Mesenchymal stem cell (in vitro differentiated cells and primary cell): ENCODE measurements at regions not wholly inside any gene's neighbourhood (a gene's known extent, or its start where the extent isn't known, plus 50 kb on each side); places are given as distances from the start of the nearest gene placed in this dataset.
A peak's percentile ranks its signal among the peaks of the same experiment; 100 is the strongest.

Experiments used
- DNase-seq: peaks from one replicate; pipeline ENCODE4 v3.0.0-alpha.2; 2013
- H2AFZ ChIP-seq: one replicate; pipeline ENCODE4 v1.6.1; 2013; ENCODE audit warnings: low read depth, mild to moderate bottlenecking, control low read depth, inconsistent platforms, low read length, moderate library complexity
- H2AK5ac ChIP-seq: 2 replicates; pipeline ENCODE4 v1.6.1; 2013; ENCODE audit warnings: low read length, moderate library complexity, mild to moderate bottlenecking, inconsistent platforms; ENCODE audit not compliant: severe bottlenecking
- H2BK120ac ChIP-seq: one replicate; pipeline ENCODE4 v1.6.1; 2013; ENCODE audit warnings: low read depth, mild to moderate bottlenecking, inconsistent platforms, low read length, moderate library complexity
- H2BK12ac ChIP-seq, 2 experiments: one replicate each; pipeline ENCODE4 v1.6.1; 2013; ENCODE audit warnings: inconsistent platforms in 2 of 2, low read length in 2 of 2, mild to moderate bottlenecking in 2 of 2, moderate library complexity in 2 of 2, control low read depth in 1 of 2
- H2BK15ac ChIP-seq: one replicate; pipeline ENCODE4 v1.6.1; 2013; ENCODE audit warnings: mild to moderate bottlenecking, low read depth, inconsistent platforms; ENCODE audit not compliant: poor library complexity, severe bottlenecking
- H2BK5ac ChIP-seq: 2 replicates; pipeline ENCODE4 v1.6.1; 2013; ENCODE audit warnings: low read depth, mild to moderate bottlenecking, low read length, control low read depth, inconsistent platforms; ENCODE audit not compliant: poor library complexity, severe bottlenecking
- H3K14ac ChIP-seq, 2 experiments: one replicate each; pipeline ENCODE4 v1.6.1; 2013; ENCODE audit warnings: inconsistent platforms in 2 of 2, low read length in 2 of 2, control low read depth in 1 of 2, mild to moderate bottlenecking in 1 of 2, moderate library complexity in 1 of 2
- H3K18ac ChIP-seq, 2 experiments: one replicate each; pipeline ENCODE4 v1.6.1; 2013; ENCODE audit warnings: inconsistent platforms in 2 of 2, low read length in 2 of 2, control low read depth in 1 of 2, low read depth in 1 of 2, mild to moderate bottlenecking in 1 of 2
- H3K23ac ChIP-seq, 2 experiments: one replicate each; pipeline ENCODE4 v1.6.1; 2013; ENCODE audit warnings: inconsistent platforms in 2 of 2, low read length in 2 of 2, mild to moderate bottlenecking in 2 of 2, moderate library complexity in 2 of 2, control low read depth in 1 of 2
- H3K27ac ChIP-seq: 2 replicates; pipeline ENCODE4 v1.5.1; 2013; ENCODE audit warnings: mild to moderate bottlenecking, moderate library complexity, low read length, control low read depth, inconsistent platforms; ENCODE audit not compliant: poor library complexity, severe bottlenecking
- H3K27me3 ChIP-seq, 2 experiments: 2 replicates each; pipeline versions ENCODE4 v1.6.1 to v1.7.0; 2013; ENCODE audit warnings: low read length in 2 of 2, mild to moderate bottlenecking in 2 of 2, moderate library complexity in 2 of 2, control low read depth in 1 of 2, inconsistent platforms in 1 of 2; ENCODE audit not compliant: control insufficient read depth in 1 of 2, insufficient read depth in 1 of 2
- H3K36me3 ChIP-seq, 2 experiments: 2 replicates each; pipeline versions ENCODE4 v1.6.1 to v1.7.0; 2013; ENCODE audit warnings: low read length in 2 of 2, control low read depth in 1 of 2, inconsistent platforms in 1 of 2, low read depth in 1 of 2, mild to moderate bottlenecking in 1 of 2; ENCODE audit not compliant: insufficient read depth in 2 of 2, control insufficient read depth in 1 of 2
- H3K4ac ChIP-seq, 2 experiments: one replicate each; pipeline ENCODE4 v1.6.1; 2013; ENCODE audit warnings: inconsistent platforms in 2 of 2, low read length in 2 of 2, mild to moderate bottlenecking in 2 of 2, moderate library complexity in 2 of 2, control low read depth in 1 of 2, low read depth in 1 of 2
- H3K4me1 ChIP-seq: 2 replicates; pipeline ENCODE4 v1.6.1; 2013; ENCODE audit warnings: low read depth, low read length, control low read depth; ENCODE audit not compliant: control insufficient read depth, insufficient read depth
- H3K4me2 ChIP-seq: 2 replicates; pipeline ENCODE4 v1.6.1; 2013; ENCODE audit warnings: low read length, mild to moderate bottlenecking, inconsistent platforms; ENCODE audit not compliant: poor library complexity, severe bottlenecking
- H3K4me3 ChIP-seq, 2 experiments: 2 replicates each; pipeline versions ENCODE4 v1.5.1 to v1.7.0; 2013; ENCODE audit warnings: low read length in 2 of 2, mild to moderate bottlenecking in 2 of 2, control low read depth in 1 of 2, low read depth in 1 of 2; ENCODE audit not compliant: insufficient read depth in 1 of 2
- H3K79me1 ChIP-seq: replicated peaks from 2 replicates; pipeline ENCODE4 v1.6.1; 2013; ENCODE audit warnings: mild to moderate bottlenecking, control low read depth, low read length, inconsistent platforms; ENCODE audit not compliant: poor library complexity, severe bottlenecking
- H3K9ac ChIP-seq: 2 replicates; pipeline ENCODE4 v1.7.0; 2013; ENCODE audit warnings: mild to moderate bottlenecking, low read length, moderate library complexity
- H3K9me3 ChIP-seq: 2 replicates; pipeline ENCODE4 v1.7.0; 2013; ENCODE audit warnings: mild to moderate bottlenecking, low read length; ENCODE audit not compliant: control insufficient read depth
- H4K8ac ChIP-seq: one replicate; pipeline ENCODE4 v1.6.1; 2013; ENCODE audit warnings: inconsistent platforms, mild to moderate bottlenecking, low read length, moderate library complexity
- H4K91ac ChIP-seq: one replicate; pipeline ENCODE4 v1.6.1; 2013; ENCODE audit warnings: mild to moderate bottlenecking, low read length, inconsistent platforms
- WGBS: methylation state at CpG from one replicate; pipeline ENCODE4 v1.1.7; 2013; ENCODE audit warnings: mixed read lengths; 5-methylcytosine and 5-hydroxymethylcytosine counted together

- H2BK120ac ChIP-seq, result no peak overlapping the region
- H3K27me3 ChIP-seq, result no peaks in the 10 kb centered on the region
- no peaks in the 10 kb centered on the region for H3K9me3 ChIP-seq
- no peak overlapping the region for H2AFZ ChIP-seq
- no peak overlapping the region for H3K4me2 ChIP-seq
- no peak overlapping the region for H2AK5ac ChIP-seq
- H2BK12ac ChIP-seq, result no peak overlapping the region
- H3K18ac ChIP-seq, result peak overlapping the region in 1 of 2 experiments; percentile 4
- no peak overlapping the region for H3K14ac ChIP-seq
- no peak overlapping the region for H3K4ac ChIP-seq
- no peak overlapping the region for H3K27ac ChIP-seq
- no peak overlapping the region for H2BK15ac ChIP-seq
- H4K8ac ChIP-seq, result no peak overlapping the region
- WGBS, result 75% methylated on average over 2 of the region's 2 CpGs
- H2BK5ac ChIP-seq, result no peak overlapping the region
- H3K9ac ChIP-seq, result no peak overlapping the region
- no peaks in the 10 kb centered on the region for H3K36me3 ChIP-seq
- peak; percentile 23 for DNase-seq
- H3K4me3 ChIP-seq, result no peak overlapping the region
- no peak overlapping the region for H4K91ac ChIP-seq
- H3K79me1 ChIP-seq, result no peaks in the 10 kb centered on the region
- H3K4me1 ChIP-seq, result no peaks in the 10 kb centered on the region
- H3K23ac ChIP-seq, result no peak overlapping the region
Measured at GRCh38 chr13:34412817-34413375, 529.2 kb upstream of the NBEA start.

GRCh38 chr13:34413538-34414210 is 528.4 kb upstream of the NBEA start:
- Histone ChIP-seq H2BK5ac (no peak overlapping the region), H2AK5ac (no peak overlapping the region), H3K4ac (no peak overlapping the region), H4K8ac (no peak overlapping the region), H3K14ac (no peak overlapping the region), H3K79me1 (no peaks in the 10 kb centered on the region), H3K4me1 (no peaks in the 10 kb centered on the region), H3K9ac (no peak overlapping the region), H3K18ac (peak overlapping the region in 1 of 2 experiments; percentile 38), H2AFZ (no peak overlapping the region), H2BK120ac (no peak overlapping the region), H3K4me2 (no peak overlapping the region), H3K9me3 (no peaks in the 10 kb centered on the region), H4K91ac (no peak overlapping the region), H3K36me3 (no peaks in the 10 kb centered on the region), H3K23ac (no peak overlapping the region), H3K4me3 (no peak overlapping the region), H2BK15ac (peak overlapping the region; percentile 87), H3K27me3 (no peaks in the 10 kb centered on the region), H3K27ac (no peak overlapping the region), H2BK12ac (peak overlapping the region; percentile 14 to 34)
- 88% methylated on average over 1 of the region's 1 CpG for WGBS
- DNase-seq, result no peak

GRCh38 chr13:34414616-34415015 is 527.5 kb upstream of the NBEA start:
- no peak overlapping the region for H2BK120ac ChIP-seq
- no peak overlapping the region for H3K18ac ChIP-seq
- no peaks in the 10 kb centered on the region for H3K4me1 ChIP-seq
- H3K4me2 ChIP-seq, result no peak overlapping the region
- no peak for DNase-seq
- no peak overlapping the region for H2AK5ac ChIP-seq
- no peak overlapping the region for H4K91ac ChIP-seq
- H3K27ac ChIP-seq, result no peak overlapping the region
- peak overlapping the region in 1 of 2 experiments; percentile 24 for H2BK12ac ChIP-seq
- no peaks in the 10 kb centered on the region for H3K36me3 ChIP-seq
- no peak overlapping the region for H3K4me3 ChIP-seq
- H3K27me3 ChIP-seq, result no peaks in the 10 kb centered on the region
- 89% methylated on average over 4 of the region's 4 CpGs for WGBS
- H2BK15ac ChIP-seq, result no peak overlapping the region
- no peak overlapping the region for H3K9ac ChIP-seq
- H3K9me3 ChIP-seq, result no peaks in the 10 kb centered on the region
- H2AFZ ChIP-seq, result no peak overlapping the region
- H3K79me1 ChIP-seq, result no peaks in the 10 kb centered on the region
- no peak overlapping the region for H3K23ac ChIP-seq
- no peak overlapping the region for H4K8ac ChIP-seq
- no peak overlapping the region for H3K14ac ChIP-seq
- H2BK5ac ChIP-seq, result no peak overlapping the region
- H3K4ac ChIP-seq, result no peak overlapping the region

- H4K91ac ChIP-seq, result no peak overlapping the region
- no peak overlapping the region for H3K18ac ChIP-seq
- DNase-seq, result no peak
- peak overlapping the region; percentile 37 for H3K9ac ChIP-seq
- peak overlapping the region in 1 of 2 experiments; percentile 27 for H3K4me3 ChIP-seq
- H3K4me1 ChIP-seq, result no peaks in the 10 kb centered on the region
- no peak overlapping the region for H3K23ac ChIP-seq
- no peak overlapping the region for H2BK12ac ChIP-seq
- H3K79me1 ChIP-seq, result no peaks in the 10 kb centered on the region
- H3K14ac ChIP-seq, result no peak overlapping the region
- H3K9me3 ChIP-seq, result no peaks in the 10 kb centered on the region
- 69% methylated on average over 4 of the region's 5 CpGs for WGBS
- no peak overlapping the region for H2BK120ac ChIP-seq
- no peak overlapping the region for H3K4ac ChIP-seq
- no peak overlapping the region for H2BK5ac ChIP-seq
- no peak overlapping the region for H3K4me2 ChIP-seq
- no peaks in the 10 kb centered on the region for H3K27me3 ChIP-seq
- no peak overlapping the region for H3K27ac ChIP-seq
- no peak overlapping the region for H2AK5ac ChIP-seq
- no peak overlapping the region for H4K8ac ChIP-seq
- H2AFZ ChIP-seq, result no peak overlapping the region
- no peaks in the 10 kb centered on the region for H3K36me3 ChIP-seq
- H2BK15ac ChIP-seq, result no peak overlapping the region
Measured at GRCh38 chr13:34416971-34417380, 525.1 kb upstream of the NBEA start.
